ENCODE measurements at regions not wholly inside any gene's neighbourhood (a gene's known extent, or its start where the extent isn't known, plus 50 kb on each side); places are given as distances from the start of the nearest gene placed in this dataset.

- H3K4me3 ChIP-seq, result no peak overlapping the region
- DNase-seq (no peak), ATAC-seq (no peak)
- H3K27me3 ChIP-seq, result no peaks in the 10 kb centered on the region
- no peaks in the 10 kb centered on the region for H3K4me1 ChIP-seq
- no peak for TF ChIP-seq CTCF (IDR thresholded peaks at IDR 0.05)
- no peaks in the 10 kb centered on the region for H3K36me3 ChIP-seq
- H3K9me3 ChIP-seq, result no peaks in the 10 kb centered on the region
- intact Hi-C loops (cut with DNase I), result no loop called here
- no peak overlapping the region for H3K27ac ChIP-seq
Measured at GRCh38 chr5:2908086-2908485, 156.6 kb upstream of the IRX2 start.

GRCh38 chr5:2906302-2907090 is 155.0 kb upstream of the IRX2 start:
- Histone ChIP-seq H3K9me3 (no peaks in the 10 kb centered on the region), H3K27me3 (no peaks in the 10 kb centered on the region), H3K4me1 (no peaks in the 10 kb centered on the region), H3K27ac (no peak overlapping the region), H3K4me3 (no peak overlapping the region), H3K36me3 (no peaks in the 10 kb centered on the region)
- intact Hi-C loops (cut with DNase I), result no loop called here
- no peak for TF ChIP-seq CTCF (IDR thresholded peaks at IDR 0.05)
- DNase-seq, result no peak
- no peak for ATAC-seq

GRCh38 chr5:2905741-2906140 is 154.3 kb upstream of the IRX2 start:
- no peaks in the 10 kb centered on the region for H3K9me3 ChIP-seq
- H3K4me3 ChIP-seq, result no peak overlapping the region
- no peak overlapping the region for H3K27ac ChIP-seq
- H3K4me1 ChIP-seq, result no peaks in the 10 kb centered on the region
- H3K27me3 ChIP-seq, result no peaks in the 10 kb centered on the region
- intact Hi-C loops (cut with DNase I), result no loop called here
- TF ChIP-seq CTCF (IDR thresholded peaks at IDR 0.05), result no peak
- no peak for DNase-seq
- ATAC-seq, result no peak
- H3K36me3 ChIP-seq, result no peaks in the 10 kb centered on the region

- H3K4me3 ChIP-seq, result no peak overlapping the region
- no peak for TF ChIP-seq CTCF (IDR thresholded peaks at IDR 0.05)
- intact Hi-C loops (cut with DNase I), result no loop called here
- no peaks in the 10 kb centered on the region for H3K36me3 ChIP-seq
- H3K27ac ChIP-seq, result no peak overlapping the region
- no peaks in the 10 kb centered on the region for H3K4me1 ChIP-seq
- H3K9me3 ChIP-seq, result no peaks in the 10 kb centered on the region
- DNase-seq, result no peak
- no peak for ATAC-seq
- H3K27me3 ChIP-seq, result no peaks in the 10 kb centered on the region
Measured at GRCh38 chr5:2904956-2905355, 153.5 kb upstream of the IRX2 start.

- Histone ChIP-seq H3K9me3 (no peaks in the 10 kb centered on the region), H3K27ac (no peak overlapping the region), H3K27me3 (no peaks in the 10 kb centered on the region), H3K4me1 (no peaks in the 10 kb centered on the region), H3K4me3 (no peak overlapping the region), H3K36me3 (no peaks in the 10 kb centered on the region)
- no peak for ATAC-seq
- no peak for DNase-seq
- intact Hi-C loops (cut with DNase I), result no loop called here
- no peak for TF ChIP-seq CTCF (IDR thresholded peaks at IDR 0.05)
Measured at GRCh38 chr5:2904399-2904798, 152.9 kb upstream of the IRX2 start.

Data from upper lobe of right lung (tissue), 1 donor.